ENCODE measurements at regions not wholly inside any gene's neighbourhood (a gene's known extent, or its start where the extent isn't known, plus 50 kb on each side); places are given as distances from the start of the nearest gene placed in this dataset.

- Histone ChIP-seq H3K4me1 (no peaks in the 10 kb centered on the region), H3K27me3 (replicated peaks; ENCODE audit: control insufficient read depth, insufficient read depth, low read length) (no peaks in the 10 kb centered on the region), H3K4me3 (ENCODE audit: low read depth, low read length) (no peak overlapping the region), H3K36me3 (ENCODE audit: control insufficient read depth, insufficient read depth, low read length) (no peaks in the 10 kb centered on the region), H3K9me3 (no peaks in the 10 kb centered on the region)
- Mint-ChIP-seq H3K4me3 (ENCODE audit: unreplicated experiment) (no peak overlapping the region), H3K27ac (ENCODE audit: unreplicated experiment) (no peak overlapping the region), H3K4me1 (ENCODE audit: low read depth, unreplicated experiment) (peaks cover 7% of the 10 kb centered on the region), H3K27me3 (ENCODE audit: insufficient read depth, unreplicated experiment) (no peaks in the 10 kb centered on the region), H3K9me3 (ENCODE audit: unreplicated experiment) (no peaks in the 10 kb centered on the region), H3K36me3 (ENCODE audit: insufficient read depth, unreplicated experiment) (no peaks in the 10 kb centered on the region)
- BruUV-seq (replicated peaks), result no TSS peak
- no peak for DNase-seq
- ChIA-PET CTCF (interaction anchor here (0.6 kb wide), 1 partner anchor 883 kb away, joined by 4 read pairs; no protein-coding TSS in a partner anchor), POLR2A (no interaction called here)
- intact Hi-C loops (cut with micrococcal nuclease; ENCODE audit: unreplicated experiment), result no loop called here
- no peak for TF ChIP-seq CTCF (IDR thresholded peaks at IDR 0.05; ENCODE audit: insufficient read depth in 1 of 2, low read depth in 1 of 2, low read length in 1 of 2, severe bottlenecking in 1 of 2, unreplicated experiment in 1 of 2)
These were observed 380.0 kb downstream of the ACTL7B start for GRCh38 chr9:108475813-108476212.

- CTCF ChIA-PET, result no interaction called here
These were observed 381.4 kb downstream of the ACTL7B start for GRCh38 chr9:108474356-108474755.

GRCh38 chr9:108473209-108474112, 382.3 kb downstream of the ACTL7B start:
- POLR2A ChIA-PET, result no interaction called here
- no peak overlapping the region for H3K4me3 ChIP-seq (ENCODE audit: low read depth, low read length)
- DNase-seq, result no peak
- Mint-ChIP-seq H3K27me3 (ENCODE audit: insufficient read depth, unreplicated experiment) (no peaks in the 10 kb centered on the region), H3K4me3 (ENCODE audit: unreplicated experiment) (no peak overlapping the region), H3K36me3 (ENCODE audit: insufficient read depth, unreplicated experiment) (no peaks in the 10 kb centered on the region), H3K9me3 (ENCODE audit: unreplicated experiment) (no peaks in the 10 kb centered on the region), H3K4me1 (ENCODE audit: low read depth, unreplicated experiment) (peaks cover 7% of the 10 kb centered on the region), H3K27ac (ENCODE audit: unreplicated experiment) (no peak overlapping the region)
- H3K4me1 ChIP-seq, result no peaks in the 10 kb centered on the region
- H3K36me3 ChIP-seq (ENCODE audit: control insufficient read depth, insufficient read depth, low read length), result no peaks in the 10 kb centered on the region
- H3K27me3 ChIP-seq (replicated peaks; ENCODE audit: control insufficient read depth, insufficient read depth, low read length), result no peaks in the 10 kb centered on the region; the same call in 1 of the 2 replicates
- no peak for TF ChIP-seq CTCF (IDR thresholded peaks at IDR 0.05; ENCODE audit: insufficient read depth in 1 of 2, low read depth in 1 of 2, low read length in 1 of 2, severe bottlenecking in 1 of 2, unreplicated experiment in 1 of 2)
- intact Hi-C loops (cut with micrococcal nuclease; ENCODE audit: unreplicated experiment), result no loop called here
- no TSS peak for BruUV-seq (replicated peaks)
- CTCF ChIA-PET, result no interaction called here
- H3K9me3 ChIP-seq, result no peaks in the 10 kb centered on the region

More at GRCh38 chr9:108474356-108474755, 381.4 kb downstream of the ACTL7B start:
- POLR2A ChIA-PET, result no interaction called here
- no peaks in the 10 kb centered on the region for H3K9me3 Mint-ChIP-seq (ENCODE audit: unreplicated experiment)
- H3K4me3 ChIP-seq (ENCODE audit: low read depth, low read length), result no peak overlapping the region
- no peaks in the 10 kb centered on the region for H3K9me3 ChIP-seq
- H3K4me3 Mint-ChIP-seq (ENCODE audit: unreplicated experiment), result no peak overlapping the region
- H3K36me3 ChIP-seq (ENCODE audit: control insufficient read depth, insufficient read depth, low read length), result no peaks in the 10 kb centered on the region
- H3K4me1 ChIP-seq, result no peaks in the 10 kb centered on the region
- no peaks in the 10 kb centered on the region for H3K36me3 Mint-ChIP-seq (ENCODE audit: insufficient read depth, unreplicated experiment)
- no peaks in the 10 kb centered on the region for H3K27me3 Mint-ChIP-seq (ENCODE audit: insufficient read depth, unreplicated experiment)
- no peak overlapping the region for H3K27ac Mint-ChIP-seq (ENCODE audit: unreplicated experiment)
- TF ChIP-seq CTCF (IDR thresholded peaks at IDR 0.05; ENCODE audit: insufficient read depth in 1 of 2, low read depth in 1 of 2, low read length in 1 of 2, severe bottlenecking in 1 of 2, unreplicated experiment in 1 of 2), result no peak
- peaks cover 7% of the 10 kb centered on the region for H3K4me1 Mint-ChIP-seq (ENCODE audit: low read depth, unreplicated experiment)
- DNase-seq, result no peak
- intact Hi-C loops (cut with micrococcal nuclease; ENCODE audit: unreplicated experiment), result no loop called here
- no peaks in the 10 kb centered on the region for H3K27me3 ChIP-seq (replicated peaks; ENCODE audit: control insufficient read depth, insufficient read depth, low read length)
- BruUV-seq (replicated peaks), result no TSS peak

All from Caco-2 (cell line).